Keratinocyte (primary cell): ENCODE measurements at regions not wholly inside any gene's neighbourhood (a gene's known extent, or its start where the extent isn't known, plus 50 kb on each side); places are given as distances from the start of the nearest gene placed in this dataset.

Source experiments
- DNase-seq: peaks from one replicate; pipeline ENCODE4 v3.0.0-alpha.2; 2011; ENCODE audit warnings: low read depth, missing footprints, low spot score
- FAIRE-seq: peaks from 2 replicates; lab custom pipeline; 2011; peaks lifted over from hg19 to GRCh38; lab: Jason Lieb, UNC
- H2AFZ ChIP-seq: 2 replicates; pipeline ENCODE4 v1.6.0; 2012; ENCODE audit warnings: low read length, control low read depth, inconsistent platforms; ENCODE audit not compliant: control insufficient read depth
- H3K27ac ChIP-seq: 2 replicates; pipeline ENCODE4 v1.5.1; 2011; ENCODE audit warnings: low read length; ENCODE audit not compliant: control insufficient read depth, insufficient read depth
- H3K27me3 ChIP-seq: 3 replicates; pipeline ENCODE4 v1.6.0; 2011; ENCODE audit warnings: low read length; ENCODE audit not compliant: control insufficient read depth, insufficient read depth; ENCODE audit errors: extremely low read depth
- H3K36me3 ChIP-seq, 2 experiments: 2 replicates in 1 of 2; 3 replicates in 1 of 2; pipeline ENCODE4 v1.5.1; 2011; ENCODE audit warnings: low read length in 2 of 2, mild to moderate bottlenecking in 1 of 2; ENCODE audit not compliant: control insufficient read depth in 2 of 2, insufficient read depth in 2 of 2; ENCODE audit errors: extremely low read depth in 1 of 2
- H3K4me1 ChIP-seq: 3 replicates; pipeline ENCODE4 v1.5.1; 2011; ENCODE audit warnings: low read length; ENCODE audit not compliant: control insufficient read depth, insufficient read depth; ENCODE audit errors: extremely low read depth
- H3K4me2 ChIP-seq: 3 replicates; pipeline ENCODE4 v1.6.0; 2011; ENCODE audit warnings: low read depth, low read length; ENCODE audit not compliant: control insufficient read depth, insufficient read depth; ENCODE audit errors: extremely low read depth
- H3K4me3 ChIP-seq, 3 experiments: fragments of 200-600 bp in 1 of 3; sonication (generic) in 1 of 3; 2 replicates in 2 of 3; 3 replicates in 1 of 3; pipeline ENCODE4 v1.5.1; 2011 to 2016; ENCODE audit warnings: low read length in 3 of 3, mild to moderate bottlenecking in 3 of 3, control low read depth in 2 of 3, inconsistent platforms in 1 of 3, low read depth in 1 of 3, mixed read lengths in 1 of 3, mixed run types in 1 of 3, moderate library complexity in 1 of 3; ENCODE audit not compliant: control insufficient read depth in 2 of 3, insufficient read depth in 2 of 3; ENCODE audit errors: extremely low read depth in 1 of 3
- H3K79me2 ChIP-seq: 2 replicates; pipeline ENCODE4 v1.6.0; 2012; ENCODE audit warnings: low read length; ENCODE audit not compliant: control insufficient read depth, insufficient read depth
- H3K9ac ChIP-seq: 3 replicates; pipeline ENCODE4 v1.6.0; 2011; ENCODE audit warnings: low read length; ENCODE audit not compliant: control insufficient read depth, insufficient read depth; ENCODE audit errors: extremely low read depth
- H3K9me1 ChIP-seq: 3 replicates; pipeline ENCODE4 v1.6.0; 2011; ENCODE audit warnings: low read length; ENCODE audit not compliant: control insufficient read depth, insufficient read depth; ENCODE audit errors: extremely low read depth
- H3K9me3 ChIP-seq: 2 replicates; pipeline ENCODE4 v1.5.1; 2012; ENCODE audit warnings: low read depth, low read length; ENCODE audit not compliant: control insufficient read depth
- H4K20me1 ChIP-seq: 3 replicates; pipeline ENCODE4 v1.6.0; 2011; ENCODE audit warnings: low read length; ENCODE audit not compliant: control insufficient read depth, insufficient read depth; ENCODE audit errors: extremely low read depth
- EZH2 ChIP-seq: IDR thresholded peaks from one replicate; pipeline ENCODE4 v1.6.1; 2012; ENCODE audit warnings: inconsistent platforms, mild to moderate bottlenecking, low read length, moderate library complexity
- dilution Hi-C: fragments of 300-500 bp; cut with MboI; formaldehyde crosslinking; loops from one replicate; pipeline ENCODE4 v1.7.0; 2020; ENCODE audit warnings: low sequenced_read_pairs; ENCODE audit not compliant: extremely low pct_ligation_motif_present
- TF ChIP-seq, protein P1 (sequence below), 3 experiments: IDR thresholded peaks in 1 of 3; conservative IDR thresholded peaks in 1 of 3; optimal IDR thresholded peaks in 1 of 3; 2 replicates in 2 of 3; 3 replicates in 1 of 3; pipeline versions ENCODE3 to v1.5.1; 2011; ENCODE audit warnings: low read length in 3 of 3, mild to moderate bottlenecking in 3 of 3, moderate library complexity in 2 of 3, control low read depth in 1 of 3, inconsistent platforms in 1 of 3; ENCODE audit not compliant: insufficient read depth in 2 of 3; ENCODE audit errors: extremely low read depth in 1 of 3

DNA sequence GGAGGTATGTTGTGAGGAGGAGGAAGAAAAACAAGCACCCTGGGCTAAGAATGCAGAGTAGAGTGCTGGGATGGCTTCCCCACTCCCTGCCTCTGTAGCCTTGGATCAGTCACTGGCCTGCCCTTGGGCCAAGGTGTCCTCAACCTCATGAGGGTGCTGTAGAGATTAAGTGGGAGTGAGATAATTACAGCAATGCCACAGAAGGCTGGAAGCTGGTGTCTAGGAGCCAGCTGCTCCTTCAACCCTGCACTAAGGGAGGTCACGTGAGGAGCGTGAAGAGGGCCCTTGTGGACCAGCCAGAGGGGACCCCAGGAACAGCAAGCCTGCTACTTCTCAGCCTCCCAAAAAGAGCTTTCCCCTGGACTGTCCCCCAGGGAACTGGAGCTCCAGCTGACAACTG lies 95.2 kb downstream of the TTC32 start:
- Histone ChIP-seq H3K9me3 (no peaks in the 10 kb centered on the region), H3K4me3 (no peak overlapping the region), H4K20me1 (no peaks in the 10 kb centered on the region), H3K36me3 (no peaks in the 10 kb centered on the region), H3K27ac (no peak overlapping the region), H3K4me2 (no peak overlapping the region), H3K79me2 (no peaks in the 10 kb centered on the region), H3K9ac (no peak overlapping the region), H3K9me1 (no peaks in the 10 kb centered on the region), H3K4me1 (peaks cover 1% of the 10 kb centered on the region), H2AFZ (no peak overlapping the region), H3K27me3 (peaks cover 26% of the 10 kb centered on the region)
- TF ChIP-seq EZH2 = no peak
- TF ChIP-seq, protein P1, sequence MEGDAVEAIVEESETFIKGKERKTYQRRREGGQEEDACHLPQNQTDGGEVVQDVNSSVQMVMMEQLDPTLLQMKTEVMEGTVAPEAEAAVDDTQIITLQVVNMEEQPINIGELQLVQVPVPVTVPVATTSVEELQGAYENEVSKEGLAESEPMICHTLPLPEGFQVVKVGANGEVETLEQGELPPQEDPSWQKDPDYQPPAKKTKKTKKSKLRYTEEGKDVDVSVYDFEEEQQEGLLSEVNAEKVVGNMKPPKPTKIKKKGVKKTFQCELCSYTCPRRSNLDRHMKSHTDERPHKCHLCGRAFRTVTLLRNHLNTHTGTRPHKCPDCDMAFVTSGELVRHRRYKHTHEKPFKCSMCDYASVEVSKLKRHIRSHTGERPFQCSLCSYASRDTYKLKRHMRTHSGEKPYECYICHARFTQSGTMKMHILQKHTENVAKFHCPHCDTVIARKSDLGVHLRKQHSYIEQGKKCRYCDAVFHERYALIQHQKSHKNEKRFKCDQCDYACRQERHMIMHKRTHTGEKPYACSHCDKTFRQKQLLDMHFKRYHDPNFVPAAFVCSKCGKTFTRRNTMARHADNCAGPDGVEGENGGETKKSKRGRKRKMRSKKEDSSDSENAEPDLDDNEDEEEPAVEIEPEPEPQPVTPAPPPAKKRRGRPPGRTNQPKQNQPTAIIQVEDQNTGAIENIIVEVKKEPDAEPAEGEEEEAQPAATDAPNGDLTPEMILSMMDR (optimal IDR thresholded peaks at IDR 0.05 in 1 of 3, IDR thresholded peaks at IDR 0.05 in 1 of 3, conservative IDR thresholded peaks at IDR 0.05 in 1 of 3; ENCODE audit: extremely low read depth in 1 of 3, insufficient read depth in 2 of 3, low read length in 3 of 3) = no peak
- dilution Hi-C loops = no loop called here
- no peak for FAIRE-seq
- DNase-seq = no peak

DNA sequence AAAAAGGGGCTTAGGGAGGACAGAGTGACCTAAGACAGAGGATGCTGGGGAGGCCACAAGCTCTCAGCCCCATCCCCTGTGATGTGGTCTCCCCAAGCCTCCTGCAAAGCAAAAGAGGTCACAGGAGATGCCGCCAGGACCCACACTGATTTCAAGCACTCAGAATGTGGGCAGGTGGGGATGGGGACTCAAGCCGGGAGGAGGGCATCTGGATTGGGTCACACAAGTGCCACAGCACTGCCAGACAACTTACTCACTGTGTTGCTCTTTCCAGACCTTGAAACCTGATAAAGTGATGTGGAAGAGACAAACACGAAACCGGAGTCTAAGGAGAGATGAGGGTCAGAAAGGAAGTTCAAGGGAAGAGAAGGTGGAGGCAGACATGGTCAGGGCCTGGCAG lies 95.7 kb downstream of the TTC32 start:
- TF ChIP-seq EZH2 = no peak
- TF ChIP-seq, protein P1 (optimal IDR thresholded peaks at IDR 0.05 in 1 of 3, IDR thresholded peaks at IDR 0.05 in 1 of 3, conservative IDR thresholded peaks at IDR 0.05 in 1 of 3; ENCODE audit: extremely low read depth in 1 of 3, insufficient read depth in 2 of 3, low read length in 3 of 3) = no peak
- peaks cover 4% of the 10 kb centered on the region for H3K4me1 ChIP-seq
- no peaks in the 10 kb centered on the region for H4K20me1 ChIP-seq
- no peak overlapping the region for H3K9ac ChIP-seq
- H3K4me3 ChIP-seq = no peak overlapping the region
- no peaks in the 10 kb centered on the region for H3K36me3 ChIP-seq
- no peaks in the 10 kb centered on the region for H3K9me1 ChIP-seq
- no peak overlapping the region for H2AFZ ChIP-seq
- no peaks in the 10 kb centered on the region for H3K9me3 ChIP-seq
- no peak for DNase-seq
- dilution Hi-C loops = no loop called here
- no peak for FAIRE-seq
- peaks cover 26% of the 10 kb centered on the region for H3K27me3 ChIP-seq
- no peak overlapping the region for H3K27ac ChIP-seq
- no peaks in the 10 kb centered on the region for H3K79me2 ChIP-seq
- no peak overlapping the region for H3K4me2 ChIP-seq
